ENCODE measurements at regions not wholly inside any gene's neighbourhood (a gene's known extent, or its start where the extent isn't known, plus 50 kb on each side); places are given as distances from the start of the nearest gene placed in this dataset.

GRCh38 chr2:207464007-207464406, 65.8 kb upstream of the CREB1 start:
- TF ChIP-seq EZH2 (IDR thresholded peaks at IDR 0.05; ENCODE audit: insufficient read depth, poor library complexity, severe bottlenecking): no peak
- no peak for TF ChIP-seq EZH2phosphoT487 (IDR thresholded peaks at IDR 0.05; ENCODE audit: insufficient read depth, low read depth)
